H1 (cell line): ENCODE measurements at regions not wholly inside any gene's neighbourhood (a gene's known extent, or its start where the extent isn't known, plus 50 kb on each side); places are given as distances from the start of the nearest gene placed in this dataset.

Experiments
- CHD7 ChIP-seq: fragments of 300-600 bp; sonication (generic); IDR thresholded peaks from 2 replicates; pipeline ENCODE4 v1.7.1; 2012; ENCODE audit warnings: low read length, moderate library complexity, mild to moderate bottlenecking, inconsistent platforms; ENCODE audit not compliant: insufficient replicate concordance

GRCh38 chr1:94723463-94723862 lies 96.7 kb upstream of the SLC44A3 start (continued):
- TF ChIP-seq CHD7 = no peak
- TF ChIP-seq, all 59 proteins: peak for 0
